AG20443 (cell line): ENCODE measurements at regions not wholly inside any gene's neighbourhood (a gene's known extent, or its start where the extent isn't known, plus 50 kb on each side); places are given as distances from the start of the nearest gene placed in this dataset.

Experiments
- DNase-seq: peaks from one replicate; pipeline ENCODE4 v3.0.0; 2012; ENCODE audit warnings: low spot score, mixed read lengths

GRCh38 chr14:98835051-98835824 is 436.8 kb downstream of the BCL11B start:
- DNase-seq, result no peak

- no peak for DNase-seq
These were observed 436.2 kb downstream of the BCL11B start for GRCh38 chr14:98835825-98836100.

GRCh38 chr14:98840091-98840490 is 431.9 kb downstream of the BCL11B start:
- DNase-seq, result no peak

- no peak for DNase-seq
These were observed 431.5 kb downstream of the BCL11B start for GRCh38 chr14:98840511-98840910.

- DNase-seq, result no peak
These were observed 427.5 kb downstream of the BCL11B start for GRCh38 chr14:98844456-98844855.

- DNase-seq, result no peak
These were observed 424.2 kb downstream of the BCL11B start for GRCh38 chr14:98847521-98848468.

GRCh38 chr14:98853063-98853729 is 418.8 kb downstream of the BCL11B start:
- DNase-seq, result no peak

GRCh38 chr14:98855926-98856715 is 415.9 kb downstream of the BCL11B start:
- no peak for DNase-seq

- no peak for DNase-seq
These were observed 413.8 kb downstream of the BCL11B start for GRCh38 chr14:98858158-98858557.

- DNase-seq, result no peak
These were observed 413.4 kb downstream of the BCL11B start for GRCh38 chr14:98858561-98858960.

- no peak for DNase-seq
These were observed 412.7 kb downstream of the BCL11B start for GRCh38 chr14:98859301-98859700.

GRCh38 chr14:98864211-98864610 is 407.8 kb downstream of the BCL11B start:
- DNase-seq, result no peak

- no peak for DNase-seq
These were observed 404.9 kb downstream of the BCL11B start for GRCh38 chr14:98867146-98867545.

- DNase-seq, result no peak
These were observed 404.3 kb downstream of the BCL11B start for GRCh38 chr14:98867726-98868125.

GRCh38 chr14:98868866-98869265 is 403.1 kb downstream of the BCL11B start:
- DNase-seq, result no peak

- no peak for DNase-seq
These were observed 400.2 kb downstream of the BCL11B start for GRCh38 chr14:98871796-98872195.

GRCh38 chr14:98877065-98877464 is 394.9 kb downstream of the BCL11B start:
- DNase-seq, result no peak

- no peak for DNase-seq
These were observed 393.7 kb downstream of the BCL11B start for GRCh38 chr14:98878282-98878681.

- no peak for DNase-seq
These were observed 385.0 kb downstream of the BCL11B start for GRCh38 chr14:98886982-98887381.

GRCh38 chr14:98888281-98888680 is 383.7 kb downstream of the BCL11B start:
- no peak for DNase-seq

- no peak for DNase-seq
These were observed 382.8 kb downstream of the BCL11B start for GRCh38 chr14:98888927-98889835.
